OCI-LY7 (cell line): ENCODE measurements at regions not wholly inside any gene's neighbourhood (a gene's known extent, or its start where the extent isn't known, plus 50 kb on each side); places are given as distances from the start of the nearest gene placed in this dataset.

Experiments used
- BruUV-seq: library from RNA; stranded (reverse); fragments of 400-500 nt; replicated peaks from 2 replicates; lab custom pipeline; 2021; lab: Mats Ljungman, UMichigan
- CTCF ChIA-PET: fragments of 300-600 bp; sonication (Branson Sonifier 250); formaldehyde crosslinking; loops from one replicate; lab custom pipeline; 2022; ENCODE audit warnings: antibody characterized with exemption; ENCODE audit not compliant: unreplicated experiment; lab: Charles Lee
- POLR2A ChIA-PET: fragments of 300-600 bp; sonication (Branson Sonifier 250); formaldehyde crosslinking; loops from one replicate; lab custom pipeline; 2022; ENCODE audit warnings: antibody characterized with exemption; lab: Charles Lee
- DNase-seq: peaks from one replicate; pipeline ENCODE4 v3.0.0-alpha.2; 2015; ENCODE audit warnings: low spot score
- H2AFZ ChIP-seq: fragments of 200-600 bp; sonication (generic), shearing (Covaris generic); 2 replicates; pipeline ENCODE4 v1.6.1; 2014; ENCODE audit warnings: mild to moderate bottlenecking, antibody characterized with exemption, low read length, moderate library complexity
- H3K27ac ChIP-seq: fragments of 200-600 bp; sonication (generic); 2 replicates; pipeline ENCODE4 v1.5.1; 2014; ENCODE audit warnings: mixed run types, low read depth, mild to moderate bottlenecking, moderate library complexity, low read length, inconsistent platforms; ENCODE audit not compliant: poor library complexity, severe bottlenecking
- H3K36me3 ChIP-seq: fragments of 200-600 bp; sonication (generic); 2 replicates; pipeline ENCODE4 v1.6.1; 2014; ENCODE audit warnings: mild to moderate bottlenecking, antibody characterized with exemption, low read length, moderate library complexity, mixed read lengths; ENCODE audit not compliant: insufficient read depth
- H3K4me1 ChIP-seq: fragments of 200-600 bp; sonication (generic); 2 replicates; pipeline ENCODE4 v1.5.1; 2014; ENCODE audit warnings: mild to moderate bottlenecking, low read length; ENCODE audit not compliant: insufficient read depth, poor library complexity, severe bottlenecking
- H3K4me2 ChIP-seq: fragments of 200-600 bp; sonication (generic); 2 replicates; pipeline ENCODE4 v1.6.1; 2014; ENCODE audit warnings: mild to moderate bottlenecking, low read length
- H3K4me3 ChIP-seq: fragments of 200-600 bp; sonication (generic); 2 replicates; pipeline ENCODE4 v1.5.1; 2014; ENCODE audit warnings: mild to moderate bottlenecking, low read depth, low read length; ENCODE audit not compliant: poor library complexity, severe bottlenecking
- H3K79me2 ChIP-seq: fragments of 200-600 bp; sonication (generic); 2 replicates; pipeline ENCODE4 v1.6.1; 2016; ENCODE audit warnings: low read depth, mild to moderate bottlenecking, low read length, moderate library complexity, mixed read lengths; ENCODE audit not compliant: insufficient read depth
- H3K9me2 ChIP-seq: fragments of 200-600 bp; sonication (generic); 2 replicates; pipeline ENCODE4 v1.6.1; 2016; ENCODE audit warnings: mild to moderate bottlenecking, low read length, mixed read lengths; ENCODE audit not compliant: insufficient read depth
- H3K9me3 ChIP-seq: fragments of 200-600 bp; sonication (generic); 2 replicates; pipeline ENCODE4 v1.6.1; 2014; ENCODE audit warnings: mild to moderate bottlenecking, mixed run types, low read length, mixed read lengths
- H4K20me1 ChIP-seq: fragments of 200-600 bp; sonication (generic); 2 replicates; pipeline ENCODE4 v1.6.1; 2014; ENCODE audit warnings: mild to moderate bottlenecking, antibody characterized with exemption, low read length, moderate library complexity, mixed read lengths; ENCODE audit not compliant: insufficient read depth
- CTCF ChIP-seq: fragments of 200-600 bp; sonication (generic); conservative IDR thresholded peaks from 2 replicates; pipeline ENCODE4 v1.5.1; 2014; ENCODE audit warnings: mild to moderate bottlenecking, antibody characterized with exemption, low read length, moderate library complexity, mixed read lengths
- EZH2phosphoT487 ChIP-seq: fragments of 200-600 bp; sonication (generic); IDR thresholded peaks from 2 replicates; pipeline ENCODE4 v1.6.1; 2018; ENCODE audit warnings: low read depth, borderline replicate concordance, mild to moderate bottlenecking, mixed run types, antibody characterized with exemption, low read length, moderate library complexity, mixed read lengths
- intact Hi-C: fragments of 100-400 bp; cut with micrococcal nuclease; formaldehyde crosslinking; loops from one replicate; pipeline ENCODE4 v1.10.0; 2022; ENCODE audit not compliant: unreplicated experiment

- BruUV-seq: no TSS peak
- no peak for DNase-seq
- H3K79me2 ChIP-seq: no peaks in the 10 kb centered on the region
- ChIA-PET CTCF (no interaction called here), POLR2A (interaction anchor here (0.5 to 1.9 kb wide), 4 partner anchors 8 to 177 kb away, joined by 3 to 9 read pairs (median 3); no protein-coding TSS in a partner anchor)
- H3K4me2 ChIP-seq: no peak overlapping the region
- no peak overlapping the region for H2AFZ ChIP-seq
- no peak overlapping the region for H3K4me3 ChIP-seq
- H3K27ac ChIP-seq: no peak overlapping the region
- H3K4me1 ChIP-seq: no peaks in the 10 kb centered on the region
- no peaks in the 10 kb centered on the region for H3K9me2 ChIP-seq
- no peaks in the 10 kb centered on the region for H4K20me1 ChIP-seq
- TF ChIP-seq CTCF (no peak), EZH2phosphoT487 (no peak)
- intact Hi-C loops: no loop called here
- no peaks in the 10 kb centered on the region for H3K36me3 ChIP-seq
- H3K9me3 ChIP-seq: 0 out of 2 replicates have a peak, but pooled peaks cover 10% of the 10 kb centered on the region
Observed at GRCh38 chr3:72009851-72010443, 225.0 kb upstream of the PROK2 start.

GRCh38 chr3:72008226-72008996, 223.5 kb upstream of the PROK2 start:
- no peak for TF ChIP-seq EZH2phosphoT487
- no peak for TF ChIP-seq CTCF
- no peak overlapping the region for H2AFZ ChIP-seq

More at GRCh38 chr3:72008226-72008996, 223.5 kb upstream of the PROK2 start:
- ChIA-PET POLR2A (interaction anchor here (0.7 to 1.9 kb wide), 3 partner anchors 10 to 26 kb away, joined by 3 to 9 read pairs (median 3); no protein-coding TSS in a partner anchor), CTCF (no interaction called here)
- Histone ChIP-seq H3K36me3 (no peaks in the 10 kb centered on the region), H3K4me2 (no peak overlapping the region), H3K4me3 (no peak overlapping the region), H4K20me1 (no peaks in the 10 kb centered on the region), H3K9me3 (0 out of 2 replicates have a peak, but pooled peaks cover 10% of the 10 kb centered on the region), H3K27ac (no peak overlapping the region), H3K79me2 (no peaks in the 10 kb centered on the region), H3K9me2 (no peaks in the 10 kb centered on the region), H3K4me1 (no peaks in the 10 kb centered on the region)
- intact Hi-C loops: no loop called here
- no TSS peak for BruUV-seq
- DNase-seq: no peak
